Right cardiac atrium (tissue), 5 donors: ENCODE measurements at regions not wholly inside any gene's neighbourhood (a gene's known extent, or its start where the extent isn't known, plus 50 kb on each side); places are given as distances from the start of the nearest gene placed in this dataset.
A peak's percentile ranks its signal among the peaks of the same experiment; 100 is the strongest.
"Not testable (repeated sequence)": the region's sequence is repeated elsewhere in the genome, so short reads cannot be mapped to it uniquely, and the experiment has no call there.

ENCODE experiments used
- ATAC-seq, 2 donors: fragments of 200-7000 bp; cut with Tn5 transposase; one replicate each; pipeline versions ENCODE4 v1.8.0 to v1.9.1; 2020; ENCODE audit warnings: moderate library complexity in 2 of 2, mild to moderate bottlenecking in 1 of 2
- DNase-seq, 3 donors: peaks; one replicate each; pipeline ENCODE4 v3.0.0-alpha.2; 2020
- H3K27ac ChIP-seq: one replicate; pipeline ENCODE4 v1.5.1; 2013; ENCODE audit warnings: mild to moderate bottlenecking, low read length, control low read depth, moderate library complexity
- H3K27me3 ChIP-seq: one replicate; pipeline ENCODE4 v1.6.1; 2013; ENCODE audit not compliant: control insufficient read depth, insufficient read depth
- H3K4me1 ChIP-seq: one replicate; pipeline ENCODE4 v1.6.1; 2013; ENCODE audit warnings: low read length; ENCODE audit not compliant: control insufficient read depth, insufficient read depth
- H3K4me3 ChIP-seq: one replicate; pipeline ENCODE4 v1.5.1; 2013; ENCODE audit warnings: low read length, control low read depth
- H3K9me3 ChIP-seq: one replicate; pipeline ENCODE4 v1.6.1; 2013; ENCODE audit warnings: low read length; ENCODE audit not compliant: control insufficient read depth
- WGBS: extraction: QIAGEN DNeasy Blood & Tissue Kit; methylation state at CpG from one replicate; pipeline ENCODE4 v1.1.7; 2013; 5-methylcytosine and 5-hydroxymethylcytosine counted together
- intact Hi-C, 4 donors: fragments of 100-400 bp; cut with DNase I; formaldehyde crosslinking; loops; one replicate each; pipeline versions ENCODE4 v1.11.0 to v1.14.0; 2022 to 2023
- donor health status: healthy with polysubstance abuse.
- donor health status: DM: no; HTN: yes; CAD: no.
- donor health status: DM: no; HTN: no; CAD: no.
- donor health status: DM: no; HTN: yes; CAD: no; lungs with severe emphysema.
- donor health status: DM: yes; HTN: yes; CAD: no.

DNA sequence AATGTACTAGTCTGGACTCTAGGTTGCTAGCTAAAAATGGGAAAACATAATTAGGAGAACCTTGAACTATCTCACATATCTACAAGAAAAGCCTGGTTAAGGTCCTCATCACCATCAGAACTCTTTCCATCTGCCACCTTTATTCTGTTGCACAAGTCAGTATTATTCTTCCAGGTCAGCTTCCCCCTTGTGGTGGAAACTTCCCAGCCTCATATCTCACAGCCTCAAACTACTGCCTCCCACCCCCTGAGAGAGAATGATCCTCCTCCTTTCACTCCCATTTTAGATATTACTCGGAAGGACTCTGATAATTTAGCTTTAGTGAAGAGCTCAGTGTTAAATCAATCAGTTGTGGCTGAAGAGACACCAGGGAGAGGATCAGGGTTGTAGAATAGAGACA lies 197.3 kb downstream of the ZNF92 start:
- no CpG with 5 or more reads among the region's 1 CpG for WGBS
- ATAC-seq, H3K27me3 ChIP-seq, H3K9me3 ChIP-seq, H3K4me3 ChIP-seq, H3K4me1 ChIP-seq, H3K27ac ChIP-seq, DNase-seq, intact Hi-C loops: not testable (repeated sequence)

DNA sequence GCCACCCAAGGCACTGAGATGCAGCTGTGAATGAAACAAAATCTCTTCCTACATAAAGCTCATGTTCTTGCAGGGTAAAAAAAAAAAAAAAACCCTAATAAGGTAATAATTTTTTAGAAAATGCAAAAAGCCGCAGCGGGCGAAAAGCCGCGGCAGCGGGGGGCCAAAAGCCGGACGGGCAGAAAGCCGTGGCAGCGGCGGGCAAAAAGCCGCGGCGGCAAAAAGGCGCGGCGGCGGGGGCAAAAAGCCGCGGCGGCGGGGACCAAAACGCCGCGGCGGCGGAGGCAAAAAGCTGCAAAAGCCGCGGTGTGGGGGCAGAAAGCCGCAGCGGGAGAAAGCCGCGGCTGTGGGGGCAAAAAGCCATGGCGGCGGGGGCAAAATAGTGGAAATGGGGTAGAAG lies 198.9 kb downstream of the ZNF92 start:
- intact Hi-C loops, H3K27me3 ChIP-seq, ATAC-seq, H3K4me1 ChIP-seq, H3K27ac ChIP-seq, H3K9me3 ChIP-seq: not testable (repeated sequence)
- peak in 1 of 3 donors; percentile 8 for DNase-seq
- H3K4me3 ChIP-seq, result peak overlapping the region; percentile 28
- WGBS, result 3% methylated on average over 27 of the region's 35 CpGs

DNA sequence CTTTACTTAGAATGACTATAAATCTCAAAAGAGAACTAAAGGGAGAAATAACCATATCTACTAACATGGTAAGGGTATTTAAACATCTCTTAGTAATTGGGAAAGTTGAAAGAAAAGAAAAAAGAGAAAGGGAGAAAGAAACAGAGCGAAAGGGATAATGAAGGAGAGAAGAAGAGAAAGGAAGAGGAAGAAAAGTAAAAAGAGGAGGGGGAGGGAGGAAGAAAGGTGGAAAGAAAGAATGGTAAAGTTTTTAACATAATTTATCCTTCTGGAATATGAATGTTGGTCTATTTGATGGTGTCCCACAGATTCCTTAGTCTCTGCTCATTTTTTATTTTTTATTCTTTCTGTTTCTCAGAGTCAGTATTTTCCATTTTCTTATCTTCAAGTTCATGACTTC lies 202.7 kb downstream of the ZNF92 start:
- intact Hi-C loops, ATAC-seq: not testable (repeated sequence)
- 92% methylated on average over 1 of the region's 1 CpG for WGBS

DNA sequence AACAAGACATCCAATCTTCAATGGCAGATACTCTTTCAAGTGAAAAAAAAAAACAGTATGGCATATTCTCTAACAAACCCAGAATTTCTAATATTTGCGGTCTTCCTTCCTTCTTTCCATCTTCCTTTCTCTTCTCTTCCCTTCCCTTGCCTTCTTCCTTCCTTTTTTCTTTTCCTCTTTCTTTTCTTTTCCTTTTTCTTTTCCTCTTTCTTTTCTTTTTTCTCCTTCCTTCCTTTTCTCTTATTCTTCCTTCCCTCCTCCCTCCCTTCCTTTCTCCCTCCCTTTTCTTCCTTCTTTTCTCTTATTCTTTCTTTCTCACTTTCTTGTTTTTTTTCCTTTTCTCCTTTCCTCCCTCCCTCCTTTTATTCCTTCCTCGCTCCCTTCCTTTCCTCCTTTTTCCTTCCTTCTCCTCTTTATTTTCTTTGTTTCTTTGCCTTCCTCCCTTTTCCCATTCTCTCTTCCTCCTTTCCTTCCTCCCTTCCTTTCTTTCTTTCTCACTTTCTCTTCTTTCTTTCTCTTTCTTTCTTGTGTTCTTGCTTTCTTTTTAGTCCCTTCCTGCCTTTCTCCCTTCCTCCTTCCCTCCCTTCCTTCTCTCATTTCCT lies 209.0 kb downstream of the ZNF92 start:
- intact Hi-C loops, ATAC-seq, H3K4me3 ChIP-seq, H3K9me3 ChIP-seq, DNase-seq, H3K27me3 ChIP-seq, H3K27ac ChIP-seq, H3K4me1 ChIP-seq: not testable (repeated sequence)
- 89% methylated on average over 2 of the region's 2 CpGs for WGBS

More for the DNA sequence above, 202.7 kb downstream of the ZNF92 start:
- not testable (repeated sequence) for DNase-seq, H3K4me1 ChIP-seq, H3K27ac ChIP-seq, H3K27me3 ChIP-seq, H3K9me3 ChIP-seq, H3K4me3 ChIP-seq

DNA sequence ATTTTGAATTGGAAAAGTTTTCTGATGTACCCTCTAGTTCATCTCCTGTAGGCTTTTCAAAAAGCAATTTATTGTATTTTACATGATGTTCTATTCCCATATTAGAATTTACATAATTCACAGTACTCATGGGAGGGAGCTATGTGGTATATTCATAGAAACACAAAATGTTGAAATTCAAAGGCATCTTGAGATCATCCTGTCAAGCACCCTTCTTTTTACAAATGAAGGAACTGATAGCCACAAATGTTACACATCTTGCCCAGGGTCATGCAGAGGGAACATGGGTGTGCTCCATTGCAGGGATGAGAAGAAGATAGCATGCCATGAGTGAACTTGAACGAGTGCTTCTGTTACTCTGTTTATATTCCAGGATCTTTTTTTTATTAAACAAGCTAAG lies 228.8 kb downstream of the ZNF92 start:
- H3K27me3 ChIP-seq, H3K27ac ChIP-seq, ATAC-seq, intact Hi-C loops, H3K4me1 ChIP-seq, H3K4me3 ChIP-seq, DNase-seq, H3K9me3 ChIP-seq: not testable (repeated sequence)
- 49% methylated on average over 1 of the region's 1 CpG for whole genome bisulfite sequencing

DNA sequence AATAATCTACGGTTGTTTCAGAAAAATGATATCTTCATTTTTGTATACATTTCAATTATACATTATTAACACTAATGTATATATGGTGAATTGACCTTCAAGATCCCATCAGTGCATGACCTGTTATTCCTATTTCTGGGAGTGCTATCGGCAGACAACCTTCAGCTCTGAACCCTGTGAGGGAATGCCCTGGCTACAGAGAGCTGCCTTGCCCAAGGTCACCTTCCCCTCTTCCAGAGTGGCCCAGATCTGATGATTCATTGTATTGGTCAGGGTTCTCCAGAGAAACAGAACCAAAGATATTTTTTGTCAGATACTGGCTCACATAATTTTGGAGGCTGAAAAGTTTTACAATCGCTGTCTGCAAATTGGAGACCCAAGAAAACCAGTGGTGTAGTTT lies 235.5 kb downstream of the ZNF92 start:
- Histone ChIP-seq H3K4me3 (no peak overlapping the region), H3K27ac (no peak overlapping the region), H3K4me1 (no peaks in the 10 kb centered on the region), H3K27me3 (no peaks in the 10 kb centered on the region), H3K9me3 (no peaks in the 10 kb centered on the region)
- intact Hi-C loops, result no loop called here
- DNase-seq (no peak), ATAC-seq (no peak)
- 87% methylated on average over 3 of the region's 3 CpGs for WGBS

DNA sequence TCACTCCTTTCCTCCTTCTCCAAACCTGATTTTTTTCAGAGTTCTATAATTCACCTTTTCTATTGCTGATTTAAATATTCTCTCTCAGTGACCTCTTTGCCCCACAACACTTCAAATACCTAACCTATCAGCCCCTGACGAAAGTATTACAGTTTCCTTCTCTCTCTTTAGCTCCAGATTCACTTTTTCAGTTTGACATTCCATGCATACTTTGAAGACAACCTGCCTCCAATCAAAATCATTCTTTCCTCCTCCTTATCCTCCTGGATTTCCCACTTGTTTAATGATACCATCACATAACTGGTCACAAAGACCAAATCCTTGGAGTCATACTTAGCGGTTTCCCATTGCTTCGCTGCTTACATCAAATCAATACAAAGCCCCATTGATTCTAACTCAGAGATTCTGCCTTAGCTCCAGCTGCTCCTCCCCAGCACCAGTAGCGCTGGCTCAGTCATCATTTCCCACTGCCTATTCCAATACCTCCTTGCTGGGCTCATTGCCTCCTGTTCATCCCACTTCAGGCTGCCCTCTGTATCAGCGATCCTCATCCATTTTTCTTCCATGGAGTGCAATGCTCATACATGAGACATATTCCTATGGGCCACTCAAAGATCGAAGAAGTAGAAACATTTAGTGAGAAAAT lies 240.1 kb downstream of the ZNF92 start:
- WGBS, result 53% methylated on average over 6 of the region's 6 CpGs
- H3K4me3 ChIP-seq, H3K27me3 ChIP-seq, H3K27ac ChIP-seq, intact Hi-C loops, DNase-seq, ATAC-seq, H3K9me3 ChIP-seq, H3K4me1 ChIP-seq: not testable (repeated sequence)

DNA sequence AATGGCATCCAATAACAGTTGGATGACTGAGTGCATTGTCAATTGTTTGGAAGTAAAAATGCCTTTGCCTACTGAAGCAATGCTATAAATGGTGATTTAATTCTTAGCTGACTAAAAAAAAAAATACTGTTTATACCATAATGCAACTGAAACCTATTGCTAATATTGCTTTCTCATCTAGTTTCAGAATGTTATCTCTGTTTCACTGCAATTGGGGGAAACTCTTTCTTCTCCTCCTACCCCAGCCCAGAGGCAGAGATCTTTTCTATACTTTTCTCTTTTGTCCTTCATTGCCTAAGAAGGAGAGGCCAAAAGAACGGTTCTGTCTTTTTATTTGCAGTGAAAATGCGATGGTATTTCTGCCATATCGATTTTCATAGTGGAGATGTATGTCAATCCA lies 242.5 kb downstream of the ZNF92 start:
- DNase-seq, H3K4me3 ChIP-seq, H3K27ac ChIP-seq, intact Hi-C loops, H3K9me3 ChIP-seq, H3K4me1 ChIP-seq, H3K27me3 ChIP-seq, ATAC-seq: not testable (repeated sequence)
- 81% methylated on average over 3 of the region's 3 CpGs for WGBS

DNA sequence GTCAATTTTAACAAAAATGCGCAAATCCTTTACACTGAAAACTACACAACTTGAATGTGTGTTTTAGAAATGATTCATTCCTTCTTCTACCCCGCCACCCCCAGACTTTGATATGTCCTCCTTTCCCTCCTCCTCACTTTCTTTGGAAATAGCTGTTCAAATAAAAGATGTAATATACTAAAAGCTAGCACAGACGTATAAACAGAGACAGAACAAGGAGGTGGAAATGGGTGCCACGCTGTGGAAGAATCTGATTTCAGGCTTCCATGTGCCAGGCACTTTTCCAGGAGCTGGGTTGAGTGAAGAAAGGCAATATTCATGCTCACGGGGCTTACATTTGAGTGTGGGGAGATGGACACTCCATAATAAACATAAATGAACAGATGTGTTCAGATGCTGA lies 246.6 kb downstream of the ZNF92 start:
- ATAC-seq, H3K4me1 ChIP-seq, H3K27ac ChIP-seq, H3K9me3 ChIP-seq, H3K4me3 ChIP-seq, intact Hi-C loops, H3K27me3 ChIP-seq, DNase-seq: not testable (repeated sequence)
- 61% methylated on average over 5 of the region's 5 CpGs for WGBS

DNA sequence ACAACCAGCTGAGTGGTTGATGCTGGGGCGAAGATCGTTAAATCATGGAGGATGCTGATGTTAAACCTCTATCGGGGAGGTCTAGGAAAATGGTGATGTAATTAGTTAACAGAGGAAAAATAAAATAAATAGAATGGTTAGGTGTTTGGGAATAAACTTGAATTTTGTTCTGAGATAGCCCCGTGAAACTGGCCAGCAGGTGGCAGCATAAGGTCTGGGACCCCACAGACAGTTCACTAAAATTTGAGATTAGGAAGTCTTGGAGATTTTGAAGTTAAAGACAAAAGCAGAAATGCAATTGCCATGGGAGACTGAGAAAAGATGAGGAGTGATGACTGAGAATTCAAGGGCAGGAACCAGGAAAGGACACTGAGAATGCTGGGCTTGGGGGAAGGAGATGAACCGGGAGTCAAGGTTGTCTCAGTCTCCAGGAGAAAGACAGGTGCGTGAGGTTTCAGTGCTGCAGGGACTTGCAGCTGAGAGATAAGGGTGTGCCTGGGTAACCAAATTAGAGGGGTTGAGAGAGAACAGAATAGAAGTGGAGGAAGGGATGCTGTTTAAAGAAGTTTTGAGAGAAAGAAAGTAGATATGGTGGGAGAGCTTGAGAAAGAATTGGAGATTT lies 248.0 kb downstream of the ZNF92 start:
- peak; percentile 26 to 76 (median 58) for DNase-seq
- 35% methylated on average over 6 of the region's 6 CpGs for whole genome bisulfite sequencing

DNA sequence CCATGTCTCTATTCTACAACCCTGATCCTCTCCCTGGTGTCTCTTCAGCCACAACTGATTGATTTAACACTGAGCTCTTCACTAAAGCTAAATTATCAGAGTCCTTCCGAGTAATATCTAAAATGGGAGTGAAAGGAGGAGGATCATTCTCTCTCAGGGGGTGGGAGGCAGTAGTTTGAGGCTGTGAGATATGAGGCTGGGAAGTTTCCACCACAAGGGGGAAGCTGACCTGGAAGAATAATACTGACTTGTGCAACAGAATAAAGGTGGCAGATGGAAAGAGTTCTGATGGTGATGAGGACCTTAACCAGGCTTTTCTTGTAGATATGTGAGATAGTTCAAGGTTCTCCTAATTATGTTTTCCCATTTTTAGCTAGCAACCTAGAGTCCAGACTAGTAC lies 241.6 kb upstream of the VKORC1L1 start:
- H3K27ac ChIP-seq, ATAC-seq, H3K27me3 ChIP-seq, H3K9me3 ChIP-seq, intact Hi-C loops, H3K4me3 ChIP-seq, H3K4me1 ChIP-seq, DNase-seq: not testable (repeated sequence)
- WGBS, result no CpG with 5 or more reads among the region's 1 CpG

More for the DNA sequence above, 248.0 kb downstream of the ZNF92 start:
- H3K4me3 ChIP-seq, H3K27me3 ChIP-seq, H3K4me1 ChIP-seq, H3K9me3 ChIP-seq, H3K27ac ChIP-seq, intact Hi-C loops, ATAC-seq: not testable (repeated sequence)
